A549 (cell line): ENCODE measurements at regions not wholly inside any gene's neighbourhood (a gene's known extent, or its start where the extent isn't known, plus 50 kb on each side); places are given as distances from the start of the nearest gene placed in this dataset.

Experiments used
- CEBPB ChIP-seq, 2 experiments: fragments of >200 bp in 1 of 2; sonication (Bioruptor Twin) in 1 of 2; formaldehyde crosslinking in 1 of 2; IDR thresholded peaks; 2 replicates each; pipeline ENCODE4 v1.6.1; 2012 to 2016
- E2F6 ChIP-seq: IDR thresholded peaks from 2 replicates; pipeline ENCODE4 v1.6.1; 2012; ENCODE audit warnings: low read depth, borderline replicate concordance
- EHMT2 ChIP-seq: fragments of 200-600 bp; sonication (generic); IDR thresholded peaks from 2 replicates; pipeline ENCODE4 v1.6.1; 2016; ENCODE audit warnings: antibody characterized with exemption, low read depth, mild to moderate bottlenecking, moderate library complexity
- EP300 ChIP-seq, 2 experiments: fragments of >200 bp; sonication (Bioruptor Twin); formaldehyde crosslinking; IDR thresholded peaks; 2 replicates in 1 of 2; 3 replicates in 1 of 2; pipeline ENCODE4 v1.6.1; 2016 to 2017
- HDAC2 ChIP-seq: fragments of 200-600 bp; sonication (generic); IDR thresholded peaks from 2 replicates; pipeline ENCODE4 v1.6.1; 2016
- MAFK ChIP-seq: fragments of 450-650 bp; IDR thresholded peaks from 2 replicates; pipeline ENCODE4 v1.6.1; 2014; ENCODE audit not compliant: partially characterized antibody
- POLR2A ChIP-seq: IDR thresholded peaks from 2 replicates; pipeline ENCODE4 v1.6.1; 2012; ENCODE audit warnings: mild to moderate bottlenecking, low read length
- RFX5 ChIP-seq: fragments of 450-650 bp; IDR thresholded peaks from 2 replicates; pipeline ENCODE4 v1.7.1; 2014; ENCODE audit warnings: antibody characterized with exemption, mild to moderate bottlenecking, moderate library complexity
- ZFP36 ChIP-seq: fragments of 450-650 bp; IDR thresholded peaks from 2 replicates; pipeline ENCODE4 v1.6.1; 2014; ENCODE audit warnings: borderline replicate concordance; ENCODE audit not compliant: partially characterized antibody
- ZSCAN20 ChIP-seq: fragments of 250-450 bp; sonication (Bioruptor Pico); IDR thresholded peaks from 2 replicates; pipeline ENCODE4 v1.8.0; 2022; ENCODE audit warnings: mild to moderate bottlenecking, moderate library complexity
- TF ChIP-seq, protein P1 (sequence below): fragments of >200 bp; sonication (Bioruptor Twin); formaldehyde crosslinking; IDR thresholded peaks from 3 replicates; pipeline ENCODE4 v1.5.1; 2016
- TF ChIP-seq, protein P2 (sequence below): IDR thresholded peaks from 2 replicates; pipeline ENCODE4 v1.6.1; 2012
- TF ChIP-seq, protein P3 (sequence below): fragments of 450-650 bp; IDR thresholded peaks from 2 replicates; pipeline ENCODE4 v1.6.1; 2014; ENCODE audit warnings: antibody characterized with exemption

- TF ChIP-seq POLR2A (no peak), EP300 (IDR thresholded peaks at IDR 0.05) (no peak), ZFP36 (no peak), CEBPB (IDR thresholded peaks at IDR 0.05) (no peak), MAFK (no peak), ZSCAN20 (no peak), HDAC2 (no peak), E2F6 (no peak), EHMT2 (no peak), RFX5 (no peak)
- TF ChIP-seq, protein P1, sequence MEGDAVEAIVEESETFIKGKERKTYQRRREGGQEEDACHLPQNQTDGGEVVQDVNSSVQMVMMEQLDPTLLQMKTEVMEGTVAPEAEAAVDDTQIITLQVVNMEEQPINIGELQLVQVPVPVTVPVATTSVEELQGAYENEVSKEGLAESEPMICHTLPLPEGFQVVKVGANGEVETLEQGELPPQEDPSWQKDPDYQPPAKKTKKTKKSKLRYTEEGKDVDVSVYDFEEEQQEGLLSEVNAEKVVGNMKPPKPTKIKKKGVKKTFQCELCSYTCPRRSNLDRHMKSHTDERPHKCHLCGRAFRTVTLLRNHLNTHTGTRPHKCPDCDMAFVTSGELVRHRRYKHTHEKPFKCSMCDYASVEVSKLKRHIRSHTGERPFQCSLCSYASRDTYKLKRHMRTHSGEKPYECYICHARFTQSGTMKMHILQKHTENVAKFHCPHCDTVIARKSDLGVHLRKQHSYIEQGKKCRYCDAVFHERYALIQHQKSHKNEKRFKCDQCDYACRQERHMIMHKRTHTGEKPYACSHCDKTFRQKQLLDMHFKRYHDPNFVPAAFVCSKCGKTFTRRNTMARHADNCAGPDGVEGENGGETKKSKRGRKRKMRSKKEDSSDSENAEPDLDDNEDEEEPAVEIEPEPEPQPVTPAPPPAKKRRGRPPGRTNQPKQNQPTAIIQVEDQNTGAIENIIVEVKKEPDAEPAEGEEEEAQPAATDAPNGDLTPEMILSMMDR: no peak
- TF ChIP-seq, protein P2, sequence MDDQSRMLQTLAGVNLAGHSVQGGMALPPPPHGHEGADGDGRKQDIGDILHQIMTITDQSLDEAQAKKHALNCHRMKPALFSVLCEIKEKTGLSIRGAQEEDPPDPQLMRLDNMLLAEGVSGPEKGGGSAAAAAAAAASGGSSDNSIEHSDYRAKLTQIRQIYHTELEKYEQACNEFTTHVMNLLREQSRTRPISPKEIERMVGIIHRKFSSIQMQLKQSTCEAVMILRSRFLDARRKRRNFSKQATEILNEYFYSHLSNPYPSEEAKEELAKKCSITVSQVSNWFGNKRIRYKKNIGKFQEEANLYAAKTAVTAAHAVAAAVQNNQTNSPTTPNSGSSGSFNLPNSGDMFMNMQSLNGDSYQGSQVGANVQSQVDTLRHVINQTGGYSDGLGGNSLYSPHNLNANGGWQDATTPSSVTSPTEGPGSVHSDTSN: no peak
- TF ChIP-seq, protein P3, sequence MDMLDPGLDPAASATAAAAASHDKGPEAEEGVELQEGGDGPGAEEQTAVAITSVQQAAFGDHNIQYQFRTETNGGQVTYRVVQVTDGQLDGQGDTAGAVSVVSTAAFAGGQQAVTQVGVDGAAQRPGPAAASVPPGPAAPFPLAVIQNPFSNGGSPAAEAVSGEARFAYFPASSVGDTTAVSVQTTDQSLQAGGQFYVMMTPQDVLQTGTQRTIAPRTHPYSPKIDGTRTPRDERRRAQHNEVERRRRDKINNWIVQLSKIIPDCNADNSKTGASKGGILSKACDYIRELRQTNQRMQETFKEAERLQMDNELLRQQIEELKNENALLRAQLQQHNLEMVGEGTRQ: no peak
Measured at GRCh38 chr14:65827520-65827919, 415.0 kb downstream of the FUT8 start.
